Lung microvascular endothelial cell (primary cell): ENCODE measurements at regions not wholly inside any gene's neighbourhood (a gene's known extent, or its start where the extent isn't known, plus 50 kb on each side); places are given as distances from the start of the nearest gene placed in this dataset.
"Not testable (repeated sequence)": the region's sequence is repeated elsewhere in the genome, so short reads cannot be mapped to it uniquely, and the experiment has no call there.

ENCODE experiments used
- DNase-seq, 2 donors: peaks; one replicate each; pipeline versions ENCODE4 v3.0.0 to v3.0.0-alpha.2; 2010; ENCODE audit warnings: low read depth in 2 of 2

- DNase-seq: no peak
Measured at GRCh38 chr14:65153101-65153500, 50.8 kb upstream of the MAX start.

- DNase-seq: peak in 1 of 2 donors; percentile 23
Measured at GRCh38 chr14:65156568-65157366, 54.5 kb upstream of the MAX start.

DNA sequence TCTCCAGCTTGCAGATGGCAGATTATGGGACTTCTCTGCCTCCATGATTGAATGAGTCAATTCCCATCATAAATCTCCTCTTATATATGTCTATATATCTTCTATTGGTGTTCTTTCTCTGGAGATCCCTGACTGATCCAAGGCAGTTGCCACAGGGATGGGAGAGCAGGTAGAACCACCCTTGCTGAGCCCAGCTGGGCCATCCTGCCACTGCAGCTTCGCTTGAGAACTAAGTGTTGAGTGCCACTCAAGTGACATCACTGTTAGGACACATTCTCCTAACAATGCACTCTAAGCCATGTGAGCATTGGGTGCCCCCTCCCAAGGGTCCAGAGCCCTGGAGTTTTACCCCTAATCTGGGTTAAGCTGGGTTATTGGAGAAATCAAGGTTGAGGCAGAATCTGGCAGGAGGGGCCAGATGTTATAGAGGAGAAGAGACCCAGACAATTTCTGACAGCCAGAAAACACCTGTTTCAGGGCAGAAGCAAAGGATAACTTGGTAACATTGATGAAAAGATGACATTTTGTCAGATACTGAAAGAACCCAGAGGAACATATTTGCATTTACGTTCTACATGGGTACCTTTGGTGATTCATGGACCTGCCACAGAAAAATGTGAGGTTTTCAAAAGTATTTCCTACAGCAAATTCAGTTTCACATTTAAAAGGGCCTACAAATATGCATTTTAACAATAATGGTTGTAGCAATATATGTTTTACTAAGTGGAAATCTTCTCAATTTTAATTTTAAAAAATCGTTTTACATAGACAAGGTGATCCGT is 57.2 kb upstream of the MAX start:
- no peak for DNase-seq

GRCh38 chr14:65160091-65160490 is 57.8 kb upstream of the MAX start:
- DNase-seq: no peak

DNA sequence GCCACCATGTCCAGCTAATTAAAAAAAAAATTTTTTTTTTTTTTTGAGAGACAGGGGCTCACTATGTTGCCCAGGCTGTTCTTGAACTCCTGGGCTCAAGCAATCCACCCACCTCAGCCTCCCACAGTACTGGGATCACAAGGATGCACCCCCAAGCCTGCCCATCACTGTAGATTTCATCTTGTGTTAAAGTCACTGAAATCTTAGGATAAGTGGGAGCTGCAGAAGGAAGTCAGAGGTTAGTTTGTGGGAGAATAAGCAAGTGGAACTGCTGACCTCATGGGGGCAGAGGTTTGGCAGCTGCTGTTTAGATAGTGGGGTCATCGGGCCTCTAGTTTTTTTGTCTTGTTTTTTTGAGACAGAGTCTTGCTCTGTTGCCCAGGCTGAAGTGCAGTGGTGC is 59.7 kb upstream of the MAX start:
- DNase-seq: no peak

GRCh38 chr14:65164068-65164824 is 61.9 kb upstream of the MAX start:
- DNase-seq: peak; percentile 63 to 65

- DNase-seq: no peak
Measured at GRCh38 chr14:65164825-65165135, 62.5 kb upstream of the MAX start.

DNA sequence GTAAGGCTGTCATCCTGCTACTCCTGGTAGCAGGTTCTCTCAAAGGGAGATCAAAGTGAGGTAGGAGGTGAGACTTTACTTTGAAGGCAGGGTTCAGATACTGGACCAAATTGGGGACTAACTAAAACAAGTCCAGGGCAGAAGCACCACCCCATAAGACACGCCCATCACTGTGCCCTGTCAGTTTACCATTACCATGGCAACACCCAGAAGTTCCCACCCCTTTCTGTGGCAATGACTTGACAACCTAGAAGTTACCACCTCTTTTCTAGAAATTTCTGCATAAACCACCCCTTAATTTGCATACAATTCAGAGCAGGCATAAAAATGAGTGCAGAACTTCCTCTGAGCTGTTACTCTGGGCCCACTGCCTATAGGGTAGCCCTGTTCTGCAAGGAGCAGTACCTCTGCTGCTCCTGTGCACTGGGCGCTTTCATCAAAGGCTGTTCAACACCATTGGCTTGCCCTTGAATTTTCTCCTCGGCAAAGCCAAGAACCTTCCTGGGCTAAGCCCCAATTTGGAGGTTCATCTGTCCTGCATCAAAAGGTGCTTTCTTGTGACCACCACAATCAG is 64.8 kb upstream of the MAX start:
- DNase-seq: peak in 1 of 2 donors; percentile 17

DNA sequence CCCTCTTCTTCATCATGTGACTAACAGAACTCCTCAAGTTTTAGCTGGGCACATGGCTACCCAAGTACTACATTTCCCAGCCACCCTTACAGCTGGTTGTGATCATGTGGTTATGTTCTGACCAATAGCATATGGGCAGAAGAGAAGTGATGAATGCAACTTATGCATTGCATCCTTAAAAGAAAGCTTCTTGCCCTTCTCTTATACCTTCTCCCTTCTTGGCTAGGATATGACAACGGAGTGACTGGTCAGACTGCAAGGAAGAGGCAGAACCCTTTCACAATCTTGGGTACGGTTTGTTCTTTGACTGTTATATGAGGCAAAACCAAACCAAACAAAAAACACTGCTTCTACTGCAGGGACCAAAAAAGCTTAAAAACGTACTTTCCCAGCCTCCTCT is 66.5 kb upstream of the MAX start:
- DNase-seq: peak in 1 of 2 donors; percentile 26

DNA sequence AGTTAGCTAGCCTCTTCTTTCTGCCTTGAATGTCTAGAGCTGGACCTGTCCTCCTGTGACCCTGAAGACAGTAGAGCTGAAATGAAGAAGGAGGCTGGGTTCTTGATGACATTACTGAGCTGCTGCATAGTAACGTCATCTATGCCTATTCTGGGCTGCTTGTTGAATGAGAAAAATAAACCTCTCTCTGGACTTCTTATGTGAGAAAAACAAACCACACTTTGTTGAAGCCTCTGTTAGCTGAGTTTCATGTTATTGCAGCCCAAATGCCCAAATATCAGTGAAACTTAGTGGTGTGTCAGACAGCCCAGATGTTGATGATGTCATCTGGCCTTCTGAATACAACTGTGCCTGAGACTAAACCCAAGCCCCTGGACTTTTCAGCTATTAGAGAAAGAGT is 67.0 kb upstream of the MAX start:
- DNase-seq: peak in 1 of 2 donors; percentile 32

DNA sequence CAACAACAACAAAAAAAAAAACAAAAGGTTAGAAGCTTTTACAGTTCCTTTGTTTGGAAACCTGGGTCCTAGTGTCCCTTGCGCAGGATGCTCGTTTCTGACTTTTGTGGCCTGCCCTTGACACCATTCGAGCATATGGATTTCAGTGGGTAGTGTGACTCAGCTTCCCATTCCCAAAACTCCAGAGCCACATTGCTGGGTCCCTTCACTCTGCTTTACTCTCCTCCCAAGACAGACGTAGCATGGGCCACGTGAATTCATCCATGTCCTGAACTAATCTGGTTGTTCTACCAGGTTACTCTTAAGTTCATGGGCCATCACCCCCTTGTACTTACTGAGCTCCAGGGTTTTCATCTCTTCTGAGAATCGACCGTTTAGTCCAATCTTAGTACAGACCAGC is 68.0 kb upstream of the MAX start:
- DNase-seq: no peak

- DNase-seq: peak; percentile 56 to 94
Measured at GRCh38 chr14:65170768-65171507, 68.6 kb upstream of the MAX start.

GRCh38 chr14:65173973-65174693 is 71.8 kb upstream of the MAX start:
- DNase-seq: no peak

GRCh38 chr14:65174783-65175182 is 72.5 kb upstream of the MAX start:
- no peak for DNase-seq

GRCh38 chr14:65177551-65177950 is 75.2 kb upstream of the MAX start:
- DNase-seq: no peak

DNA sequence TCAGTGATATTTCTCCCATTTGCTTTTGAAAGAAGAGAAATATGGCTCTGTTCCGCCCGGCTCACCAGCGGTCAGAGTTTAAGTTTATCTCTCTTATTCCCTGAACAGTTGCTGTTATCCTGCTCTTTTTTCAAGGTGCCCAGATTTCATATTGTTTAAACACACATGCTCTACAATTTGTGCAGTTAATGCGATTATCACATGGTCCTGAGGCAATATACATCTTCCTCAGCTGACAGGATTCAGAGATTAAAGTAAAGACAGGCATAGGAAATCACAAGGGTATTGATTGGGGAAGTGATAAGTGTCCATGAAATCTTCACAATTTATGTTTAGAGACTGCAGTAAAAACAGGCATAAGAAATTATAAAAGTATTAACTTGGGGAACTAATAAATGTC is 76.9 kb upstream of the MAX start:
- not testable (repeated sequence) for DNase-seq

GRCh38 chr14:65179918-65180724 is 77.8 kb upstream of the MAX start:
- DNase-seq: peak; percentile 37 to 83

DNA sequence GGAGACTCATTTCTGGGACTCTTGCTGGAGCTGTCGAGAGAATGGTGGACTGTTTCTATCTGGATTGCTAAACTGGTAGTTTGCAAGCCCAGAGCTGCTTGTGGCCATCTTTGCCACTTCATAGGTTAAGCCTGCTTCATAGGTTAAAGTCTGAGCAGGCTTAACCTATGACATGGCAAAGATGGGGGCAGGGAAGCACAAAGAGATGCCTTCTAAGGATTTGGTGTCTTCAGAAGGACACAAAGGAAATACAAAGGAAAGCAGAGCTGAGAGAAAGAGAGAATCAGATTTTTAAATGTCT is 78.4 kb upstream of the MAX start:
- no peak for DNase-seq

- DNase-seq: peak in 1 of 2 donors; percentile 37
Measured at GRCh38 chr14:65184032-65184764, 81.9 kb upstream of the MAX start.
